ENCODE measurements at regions not wholly inside any gene's neighbourhood (a gene's known extent, or its start where the extent isn't known, plus 50 kb on each side); places are given as distances from the start of the nearest gene placed in this dataset.

DNA sequence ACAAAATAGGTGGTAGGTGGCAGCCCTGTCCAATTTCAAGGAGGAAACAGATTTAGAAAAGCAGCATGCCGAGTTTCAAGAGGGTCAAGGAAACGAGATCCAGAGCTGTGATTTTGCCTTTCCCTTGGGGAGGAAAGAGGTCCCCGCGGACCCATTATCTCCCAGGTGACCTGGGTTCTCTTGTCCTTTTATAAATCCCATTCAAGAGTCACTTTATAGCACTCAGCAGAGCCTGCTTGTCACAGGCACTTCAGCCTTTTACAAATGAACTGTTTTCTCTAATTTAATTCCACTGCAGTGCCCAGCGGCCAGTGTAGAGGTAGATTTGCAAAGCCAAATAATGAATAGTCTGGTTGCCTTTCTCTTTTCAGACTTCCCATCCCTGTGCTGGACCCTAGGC is 99.9 kb downstream of the CD47 start:
- no peak overlapping the region for H3K4me2 ChIP-seq (ENCODE audit: insufficient read depth, low read length)
- TF ChIP-seq EZH2 (IDR thresholded peaks at IDR 0.05; ENCODE audit: borderline replicate concordance, low read depth, low read length, severe bottlenecking) (no peak), POLR2AphosphoS5 (IDR thresholded peaks at IDR 0.05; ENCODE audit: insufficient read depth, low read depth, low read length) (no peak), POLR2A (IDR thresholded peaks at IDR 0.05; ENCODE audit: low read depth, low read length) (no peak)
- TF ChIP-seq, protein P1, sequence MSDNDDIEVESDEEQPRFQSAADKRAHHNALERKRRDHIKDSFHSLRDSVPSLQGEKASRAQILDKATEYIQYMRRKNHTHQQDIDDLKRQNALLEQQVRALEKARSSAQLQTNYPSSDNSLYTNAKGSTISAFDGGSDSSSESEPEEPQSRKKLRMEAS (IDR thresholded peaks at IDR 0.05; ENCODE audit: insufficient read depth, insufficient read length): no peak
- H3K27ac ChIP-seq (ENCODE audit: insufficient read depth, low read depth, low read length): no peak overlapping the region
- no peaks in the 10 kb centered on the region for H3K9me1 ChIP-seq (replicated peaks; ENCODE audit: control insufficient read depth, extremely low read depth, insufficient read depth, low read length)
- H3K36me3 ChIP-seq (ENCODE audit: control insufficient read depth in 2 of 2, extremely low read depth in 1 of 2, insufficient read depth in 2 of 2, low read length in 2 of 2): no peaks in the 10 kb centered on the region
- H3K9me3 ChIP-seq (replicated peaks; ENCODE audit: control insufficient read depth, insufficient read depth, low read length): no peaks in the 10 kb centered on the region
- FAIRE-seq (no peak), DNase-seq (ENCODE audit: low read depth, low spot score) (no peak)
- H3K27me3 ChIP-seq (ENCODE audit: control insufficient read depth in 2 of 2, insufficient read depth in 2 of 2, low read length in 2 of 2): no peaks in the 10 kb centered on the region
- no peaks in the 10 kb centered on the region for H3K79me2 ChIP-seq (ENCODE audit: control insufficient read depth, insufficient read depth, low read length)
- BruUV-seq (replicated peaks): no TSS peak
- H3K4me3 ChIP-seq (replicated peaks in 1 of 3; ENCODE audit: insufficient read depth in 1 of 3, low read depth in 1 of 3, low read length in 3 of 3): no peak overlapping the region
- intact Hi-C loops (cut with micrococcal nuclease): no loop called here
- dilution Hi-C loops (cut with MboI; ENCODE audit: extremely low pct_ligation_motif_present, low sequenced_read_pairs): no loop called here
- peaks cover 29% of the 10 kb centered on the region for H3K4me1 ChIP-seq (ENCODE audit: control insufficient read depth, extremely low read depth, insufficient read depth, low read length)
- no peaks in the 10 kb centered on the region for H4K20me1 ChIP-seq (replicated peaks; ENCODE audit: control insufficient read depth, extremely low read depth, insufficient read depth, low read length)
- ChIA-PET CTCF (no interaction called here), POLR2A (no interaction called here)
- H2AFZ ChIP-seq (ENCODE audit: low read depth, low read length): no peak overlapping the region
- no peak overlapping the region for H3K9ac ChIP-seq (replicated peaks; ENCODE audit: extremely low read depth, insufficient read depth, low read length)

DNA sequence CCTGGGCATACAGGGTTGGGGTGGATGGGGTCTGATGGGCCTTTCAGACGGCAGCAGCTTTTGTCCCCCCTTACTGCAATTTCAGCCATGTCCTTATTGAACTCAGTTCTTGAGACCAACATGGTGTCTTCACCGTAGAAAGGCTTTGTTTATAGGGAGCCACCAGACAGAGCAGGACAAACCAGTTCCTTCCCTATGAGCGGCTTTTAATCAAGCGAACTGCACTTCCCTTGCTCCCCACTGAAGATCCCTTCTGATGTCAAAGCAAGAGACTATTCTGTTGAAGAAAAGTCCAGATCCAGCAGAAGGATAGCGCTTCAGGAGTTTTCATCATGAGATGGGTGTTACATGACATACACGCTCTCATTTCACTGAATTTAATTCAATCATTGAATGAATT is 100.4 kb downstream of the CD47 start:
- DNase-seq (ENCODE audit: low read depth, low spot score) (no peak), FAIRE-seq (no peak)
- Histone ChIP-seq H3K4me1 (ENCODE audit: control insufficient read depth, extremely low read depth, insufficient read depth, low read length) (peaks cover 30% of the 10 kb centered on the region), H3K27ac (ENCODE audit: insufficient read depth, low read depth, low read length) (no peak overlapping the region), H2AFZ (ENCODE audit: low read depth, low read length) (no peak overlapping the region), H3K79me2 (ENCODE audit: control insufficient read depth, insufficient read depth, low read length) (no peaks in the 10 kb centered on the region), H3K9me3 (replicated peaks; ENCODE audit: control insufficient read depth, insufficient read depth, low read length) (no peaks in the 10 kb centered on the region), H3K27me3 (ENCODE audit: control insufficient read depth in 2 of 2, insufficient read depth in 2 of 2, low read length in 2 of 2) (no peaks in the 10 kb centered on the region), H3K9me1 (replicated peaks; ENCODE audit: control insufficient read depth, extremely low read depth, insufficient read depth, low read length) (no peaks in the 10 kb centered on the region), H3K36me3 (ENCODE audit: control insufficient read depth in 2 of 2, extremely low read depth in 1 of 2, insufficient read depth in 2 of 2, low read length in 2 of 2) (no peaks in the 10 kb centered on the region), H3K9ac (replicated peaks; ENCODE audit: extremely low read depth, insufficient read depth, low read length) (no peak overlapping the region), H3K4me2 (ENCODE audit: insufficient read depth, low read length) (no peak overlapping the region), H3K4me3 (replicated peaks in 1 of 3; ENCODE audit: insufficient read depth in 1 of 3, low read depth in 1 of 3, low read length in 3 of 3) (no peak overlapping the region), H4K20me1 (replicated peaks; ENCODE audit: control insufficient read depth, extremely low read depth, insufficient read depth, low read length) (no peaks in the 10 kb centered on the region)
- POLR2A ChIA-PET: no interaction called here
- TF ChIP-seq POLR2A (IDR thresholded peaks at IDR 0.05; ENCODE audit: low read depth, low read length): no peak
- no peak for TF ChIP-seq EZH2 (IDR thresholded peaks at IDR 0.05; ENCODE audit: borderline replicate concordance, low read depth, low read length, severe bottlenecking)
- TF ChIP-seq, protein P1 (IDR thresholded peaks at IDR 0.05; ENCODE audit: insufficient read depth, insufficient read length): no peak
- no peak for TF ChIP-seq MYC (IDR thresholded peaks at IDR 0.05; ENCODE audit: low read depth, low read length)
- TF ChIP-seq FOS (IDR thresholded peaks at IDR 0.05; ENCODE audit: borderline replicate concordance, insufficient read depth, low read length): no peak
- no peak for TF ChIP-seq JUN (IDR thresholded peaks at IDR 0.05; ENCODE audit: borderline replicate concordance, insufficient read depth, insufficient read length, low read depth)
- TF ChIP-seq, protein P2, sequence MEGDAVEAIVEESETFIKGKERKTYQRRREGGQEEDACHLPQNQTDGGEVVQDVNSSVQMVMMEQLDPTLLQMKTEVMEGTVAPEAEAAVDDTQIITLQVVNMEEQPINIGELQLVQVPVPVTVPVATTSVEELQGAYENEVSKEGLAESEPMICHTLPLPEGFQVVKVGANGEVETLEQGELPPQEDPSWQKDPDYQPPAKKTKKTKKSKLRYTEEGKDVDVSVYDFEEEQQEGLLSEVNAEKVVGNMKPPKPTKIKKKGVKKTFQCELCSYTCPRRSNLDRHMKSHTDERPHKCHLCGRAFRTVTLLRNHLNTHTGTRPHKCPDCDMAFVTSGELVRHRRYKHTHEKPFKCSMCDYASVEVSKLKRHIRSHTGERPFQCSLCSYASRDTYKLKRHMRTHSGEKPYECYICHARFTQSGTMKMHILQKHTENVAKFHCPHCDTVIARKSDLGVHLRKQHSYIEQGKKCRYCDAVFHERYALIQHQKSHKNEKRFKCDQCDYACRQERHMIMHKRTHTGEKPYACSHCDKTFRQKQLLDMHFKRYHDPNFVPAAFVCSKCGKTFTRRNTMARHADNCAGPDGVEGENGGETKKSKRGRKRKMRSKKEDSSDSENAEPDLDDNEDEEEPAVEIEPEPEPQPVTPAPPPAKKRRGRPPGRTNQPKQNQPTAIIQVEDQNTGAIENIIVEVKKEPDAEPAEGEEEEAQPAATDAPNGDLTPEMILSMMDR (IDR thresholded peaks at IDR 0.05; ENCODE audit: extremely low read depth in 1 of 2, insufficient read depth in 1 of 2, low read depth in 1 of 2, low read length in 2 of 2): no peak
- TF ChIP-seq GATA2 (IDR thresholded peaks at IDR 0.05; ENCODE audit: insufficient read depth, insufficient read length, low read depth, low read length): no peak
- dilution Hi-C loops (cut with MboI; ENCODE audit: extremely low pct_ligation_motif_present, low sequenced_read_pairs) (no loop called here), intact Hi-C loops (cut with micrococcal nuclease) (no loop called here)
- no TSS peak for BruUV-seq (replicated peaks)
- CTCF ChIA-PET: no interaction called here
